NCI-H146 treated with DMSO at 0.1 percent for 48 hours (cell line): ENCODE measurements at regions not wholly inside any gene's neighbourhood (a gene's known extent, or its start where the extent isn't known, plus 50 kb on each side); places are given as distances from the start of the nearest gene placed in this dataset.

Experiments
- DNase-seq: peaks from one replicate; lab custom pipeline; 2025; ENCODE audit not compliant: unreplicated experiment; lab: John Stamatoyannopoulos, UW

- DNase-seq: no peak
Observed at GRCh38 chr4:126207910-126208309, 893.2 kb downstream of the FAT4 start.

GRCh38 chr4:126209147-126209546 lies 894.4 kb downstream of the FAT4 start:
- no peak for DNase-seq

- no peak for DNase-seq
Observed at GRCh38 chr4:126213996-126214395, 899.2 kb downstream of the FAT4 start.

GRCh38 chr4:126215759-126216158 lies 901.0 kb downstream of the FAT4 start:
- DNase-seq: no peak

- no peak for DNase-seq
Observed at GRCh38 chr4:126216611-126217010, 901.9 kb downstream of the FAT4 start.

- no peak for DNase-seq
Observed at GRCh38 chr4:126221282-126221681, 906.5 kb downstream of the FAT4 start.

- DNase-seq: no peak
Observed at GRCh38 chr4:126221717-126222340, 907.1 kb downstream of the FAT4 start.

- DNase-seq: no peak
Observed at GRCh38 chr4:126223784-126224407, 909.1 kb downstream of the FAT4 start.

GRCh38 chr4:126227428-126227827 lies 912.7 kb downstream of the FAT4 start:
- no peak for DNase-seq

- DNase-seq: no peak
Observed at GRCh38 chr4:126230269-126230668, 915.5 kb downstream of the FAT4 start.

GRCh38 chr4:126233483-126233882 lies 918.7 kb downstream of the FAT4 start:
- DNase-seq: no peak

GRCh38 chr4:126238013-126238412 lies 923.3 kb downstream of the FAT4 start:
- no peak for DNase-seq

- DNase-seq: no peak
Observed at GRCh38 chr4:126241634-126242033, 926.9 kb downstream of the FAT4 start.

GRCh38 chr4:126242679-126243390 lies 928.1 kb downstream of the FAT4 start:
- DNase-seq: no peak

GRCh38 chr4:126247409-126247808 lies 932.7 kb downstream of the FAT4 start:
- no peak for DNase-seq

- DNase-seq: no peak
Observed at GRCh38 chr4:126250006-126250405, 935.3 kb downstream of the FAT4 start.

- DNase-seq: no peak
Observed at GRCh38 chr4:126251169-126251568, 936.4 kb downstream of the FAT4 start.

GRCh38 chr4:126262665-126263064 lies 947.9 kb downstream of the FAT4 start:
- no peak for DNase-seq

- no peak for DNase-seq
Observed at GRCh38 chr4:126264839-126265238, 950.1 kb downstream of the FAT4 start.

GRCh38 chr4:126265888-126266287 lies 951.1 kb downstream of the FAT4 start:
- no peak for DNase-seq

- no peak for DNase-seq
Observed at GRCh38 chr4:126267689-126268088, 952.9 kb downstream of the FAT4 start.

GRCh38 chr4:126268106-126268505 lies 953.4 kb downstream of the FAT4 start:
- no peak for DNase-seq
